Caco-2 (cell line): ENCODE measurements at regions not wholly inside any gene's neighbourhood (a gene's known extent, or its start where the extent isn't known, plus 50 kb on each side); places are given as distances from the start of the nearest gene placed in this dataset.

Source experiments
- BruUV-seq: library from RNA; stranded (reverse); fragments of 400-500 nt; replicated peaks from 2 replicates; lab custom pipeline; 2021; lab: Mats Ljungman, UMichigan
- CTCF ChIA-PET: fragments of 300-600 bp; sonication (Branson Sonifier 250); formaldehyde crosslinking; loops from one replicate; lab custom pipeline; 2022; ENCODE audit warnings: antibody characterized with exemption; lab: Charles Lee
- POLR2A ChIA-PET: fragments of 300-600 bp; sonication (Branson Sonifier 250); formaldehyde crosslinking; loops from one replicate; lab custom pipeline; 2022; ENCODE audit warnings: antibody characterized with exemption; lab: Charles Lee
- DNase-seq, 2 experiments: peaks; one replicate each; pipeline versions ENCODE4 v3.0.0 to v3.0.0-alpha.2; 2020 to 2022
- H3K27me3 ChIP-seq: replicated peaks from 2 replicates; pipeline ENCODE4 v1.6.0; 2011; ENCODE audit warnings: low read length; ENCODE audit not compliant: control insufficient read depth, insufficient read depth
- H3K36me3 ChIP-seq: 2 replicates; pipeline ENCODE4 v1.5.1; 2011; ENCODE audit warnings: low read length; ENCODE audit not compliant: control insufficient read depth, insufficient read depth
- H3K4me1 ChIP-seq: fragments of 250-450 bp; sonication (Bioruptor Pico); 2 replicates; pipeline ENCODE4 v1.5.1; 2020; ENCODE audit warnings: mild to moderate bottlenecking
- H3K4me3 ChIP-seq: 2 replicates; pipeline ENCODE4 v1.5.1; 2011; ENCODE audit warnings: low read depth, mild to moderate bottlenecking, control low read depth, low read length
- H3K9me3 ChIP-seq: fragments of 250-450 bp; sonication (Bioruptor Pico); 2 replicates; pipeline ENCODE4 v1.5.1; 2020; ENCODE audit warnings: mild to moderate bottlenecking, moderate library complexity
- H3K27ac Mint-ChIP-seq: one replicate; pipeline ENCODE4 v1.8.0; 2022; ENCODE audit warnings: mixed read lengths; ENCODE audit not compliant: unreplicated experiment
- H3K27me3 Mint-ChIP-seq: one replicate; pipeline ENCODE4 v1.8.0; 2022; ENCODE audit warnings: mixed read lengths; ENCODE audit not compliant: insufficient read depth, unreplicated experiment
- H3K36me3 Mint-ChIP-seq: one replicate; pipeline ENCODE4 v1.8.0; 2022; ENCODE audit warnings: mild to moderate bottlenecking, mixed read lengths; ENCODE audit not compliant: insufficient read depth, unreplicated experiment
- H3K4me1 Mint-ChIP-seq: one replicate; pipeline ENCODE4 v1.8.0; 2022; ENCODE audit warnings: low read depth, mixed read lengths; ENCODE audit not compliant: unreplicated experiment
- H3K4me3 Mint-ChIP-seq: one replicate; pipeline ENCODE4 v1.8.0; 2022; ENCODE audit warnings: mild to moderate bottlenecking, moderate library complexity, mixed read lengths; ENCODE audit not compliant: unreplicated experiment
- H3K9me3 Mint-ChIP-seq: one replicate; pipeline ENCODE4 v1.8.0; 2022; ENCODE audit warnings: mixed read lengths; ENCODE audit not compliant: unreplicated experiment
- intact Hi-C: fragments of 100-400 bp; cut with micrococcal nuclease; formaldehyde crosslinking; loops from one replicate; pipeline ENCODE4 v1.10.0; 2022; ENCODE audit not compliant: unreplicated experiment
- TF ChIP-seq, protein P1 (sequence below), 2 experiments: fragments of 200-600 bp in 1 of 2; IDR thresholded peaks; 1 replicate in 1 of 2; 2 replicates in 1 of 2; pipeline versions ENCODE4 v1.5.1 to v1.8.0; 2011 to 2022; ENCODE audit warnings: antibody characterized with exemption in 1 of 2, control low read depth in 1 of 2, inconsistent platforms in 1 of 2, low read depth in 1 of 2, low read length in 1 of 2, mild to moderate bottlenecking in 1 of 2, moderate library complexity in 1 of 2; ENCODE audit not compliant: insufficient read depth in 1 of 2, severe bottlenecking in 1 of 2, unreplicated experiment in 1 of 2

GRCh38 chr12:11573880-11574279 is 75.6 kb upstream of the ETV6 start:
- Histone ChIP-seq H3K4me1 (no peaks in the 10 kb centered on the region), H3K9me3 (peaks cover 7% of the 10 kb centered on the region), H3K36me3 (no peaks in the 10 kb centered on the region), H3K4me3 (no peak overlapping the region), H3K27me3 (no peaks in the 10 kb centered on the region)
- H3K27me3 Mint-ChIP-seq: peaks cover 17% of the 10 kb centered on the region
- BruUV-seq: no TSS peak
- no peaks in the 10 kb centered on the region for H3K36me3 Mint-ChIP-seq
- no peak for DNase-seq
- H3K27ac Mint-ChIP-seq: no peak overlapping the region
- no peak overlapping the region for H3K4me3 Mint-ChIP-seq
- peaks cover 15% of the 10 kb centered on the region for H3K9me3 Mint-ChIP-seq
- H3K4me1 Mint-ChIP-seq: no peaks in the 10 kb centered on the region
- POLR2A ChIA-PET: no interaction called here
- TF ChIP-seq, protein P1, sequence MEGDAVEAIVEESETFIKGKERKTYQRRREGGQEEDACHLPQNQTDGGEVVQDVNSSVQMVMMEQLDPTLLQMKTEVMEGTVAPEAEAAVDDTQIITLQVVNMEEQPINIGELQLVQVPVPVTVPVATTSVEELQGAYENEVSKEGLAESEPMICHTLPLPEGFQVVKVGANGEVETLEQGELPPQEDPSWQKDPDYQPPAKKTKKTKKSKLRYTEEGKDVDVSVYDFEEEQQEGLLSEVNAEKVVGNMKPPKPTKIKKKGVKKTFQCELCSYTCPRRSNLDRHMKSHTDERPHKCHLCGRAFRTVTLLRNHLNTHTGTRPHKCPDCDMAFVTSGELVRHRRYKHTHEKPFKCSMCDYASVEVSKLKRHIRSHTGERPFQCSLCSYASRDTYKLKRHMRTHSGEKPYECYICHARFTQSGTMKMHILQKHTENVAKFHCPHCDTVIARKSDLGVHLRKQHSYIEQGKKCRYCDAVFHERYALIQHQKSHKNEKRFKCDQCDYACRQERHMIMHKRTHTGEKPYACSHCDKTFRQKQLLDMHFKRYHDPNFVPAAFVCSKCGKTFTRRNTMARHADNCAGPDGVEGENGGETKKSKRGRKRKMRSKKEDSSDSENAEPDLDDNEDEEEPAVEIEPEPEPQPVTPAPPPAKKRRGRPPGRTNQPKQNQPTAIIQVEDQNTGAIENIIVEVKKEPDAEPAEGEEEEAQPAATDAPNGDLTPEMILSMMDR (IDR thresholded peaks at IDR 0.05; ENCODE audit: insufficient read depth in 1 of 2, low read depth in 1 of 2, low read length in 1 of 2, severe bottlenecking in 1 of 2, unreplicated experiment in 1 of 2): no peak
- intact Hi-C loops: no loop called here
- CTCF ChIA-PET: interaction anchor here (0.7 kb wide), 1 partner anchor 458 kb away, joined by 3 read pairs; no protein-coding TSS in a partner anchor

- peaks cover 7% of the 10 kb centered on the region for H3K9me3 ChIP-seq
- no peaks in the 10 kb centered on the region for H3K36me3 ChIP-seq
- H3K4me3 ChIP-seq: no peak overlapping the region
- no peaks in the 10 kb centered on the region for H3K4me1 ChIP-seq
- no peak overlapping the region for H3K4me3 Mint-ChIP-seq
- TF ChIP-seq, protein P1 (IDR thresholded peaks at IDR 0.05; ENCODE audit: insufficient read depth in 1 of 2, low read depth in 1 of 2, low read length in 1 of 2, severe bottlenecking in 1 of 2, unreplicated experiment in 1 of 2): no peak
- H3K4me1 Mint-ChIP-seq: no peaks in the 10 kb centered on the region
- ChIA-PET POLR2A (no interaction called here), CTCF (no interaction called here)
- intact Hi-C loops: no loop called here
- BruUV-seq: no TSS peak
- no peak overlapping the region for H3K27ac Mint-ChIP-seq
- peaks cover 15% of the 10 kb centered on the region for H3K9me3 Mint-ChIP-seq
- H3K36me3 Mint-ChIP-seq: no peaks in the 10 kb centered on the region
- no peak for DNase-seq
- H3K27me3 ChIP-seq: no peaks in the 10 kb centered on the region
- H3K27me3 Mint-ChIP-seq: peaks cover 21% of the 10 kb centered on the region
Observed at GRCh38 chr12:11576104-11576503, 73.4 kb upstream of the ETV6 start.

GRCh38 chr12:11577658-11578260 is 71.7 kb upstream of the ETV6 start:
- TF ChIP-seq, protein P1 (IDR thresholded peaks at IDR 0.05; ENCODE audit: insufficient read depth in 1 of 2, low read depth in 1 of 2, low read length in 1 of 2, severe bottlenecking in 1 of 2, unreplicated experiment in 1 of 2): no peak
- Mint-ChIP-seq H3K9me3 (peaks cover 15% of the 10 kb centered on the region), H3K27me3 (peaks cover 15% of the 10 kb centered on the region), H3K36me3 (no peaks in the 10 kb centered on the region), H3K4me1 (no peaks in the 10 kb centered on the region), H3K27ac (no peak overlapping the region), H3K4me3 (no peak overlapping the region)
- POLR2A ChIA-PET: no interaction called here
- BruUV-seq: no TSS peak
- H3K9me3 ChIP-seq: peaks cover 7% of the 10 kb centered on the region
- no peak for DNase-seq
- no peak overlapping the region for H3K4me3 ChIP-seq
- CTCF ChIA-PET: interaction anchor here (0.8 kb wide), 1 partner anchor 456 kb away, joined by 4 read pairs; no protein-coding TSS in a partner anchor
- no peaks in the 10 kb centered on the region for H3K27me3 ChIP-seq
- H3K4me1 ChIP-seq: no peaks in the 10 kb centered on the region
- intact Hi-C loops: no loop called here
- H3K36me3 ChIP-seq: no peaks in the 10 kb centered on the region
